Thyroid gland (tissue), 4 donors: ENCODE measurements at regions not wholly inside any gene's neighbourhood (a gene's known extent, or its start where the extent isn't known, plus 50 kb on each side); places are given as distances from the start of the nearest gene placed in this dataset.

Experiments
- CTCF ChIP-seq, 6 experiments: fragments of 200-600 bp in 3 of 6; fragments of 450-650 bp in 3 of 6; sonication (generic) in 3 of 6; IDR thresholded peaks; one replicate each; pipeline ENCODE4 v1.5.1; 2016 to 2019; ENCODE audit warnings: antibody characterized with exemption in 6 of 6, mild to moderate bottlenecking in 2 of 6, inconsistent platforms in 1 of 6, moderate library complexity in 1 of 6
- POLR2A ChIP-seq, 2 donors: fragments of 450-650 bp; IDR thresholded peaks; one replicate each; pipeline ENCODE4 v1.6.1; 2017; ENCODE audit warnings: antibody characterized with exemption in 2 of 2, mild to moderate bottlenecking in 2 of 2, moderate library complexity in 1 of 2

- TF ChIP-seq CTCF (IDR thresholded peaks at IDR 0.05) (no peak), POLR2A (IDR thresholded peaks at IDR 0.05) (no peak)
Observed at GRCh38 chr10:61170594-61170993, 226.6 kb upstream of the RHOBTB1 start.
